Endothelial cell (in vitro differentiated cells): ENCODE measurements at regions not wholly inside any gene's neighbourhood (a gene's known extent, or its start where the extent isn't known, plus 50 kb on each side); places are given as distances from the start of the nearest gene placed in this dataset.

ENCODE experiments used
- DNase-seq: peaks from one replicate; pipeline ENCODE4 v3.0.0; 2021; ENCODE audit warnings: low spot score
- H3K27ac Mint-ChIP-seq: one replicate; pipeline ENCODE4 v1.8.0; 2021; ENCODE audit warnings: mixed read lengths, inconsistent platforms; ENCODE audit not compliant: unreplicated experiment
- H3K27me3 Mint-ChIP-seq: one replicate; pipeline ENCODE4 v1.8.0; 2021; ENCODE audit warnings: mild to moderate bottlenecking, moderate library complexity, mixed read lengths, inconsistent platforms; ENCODE audit not compliant: unreplicated experiment
- H3K36me3 Mint-ChIP-seq: one replicate; pipeline ENCODE4 v1.8.0; 2021; ENCODE audit warnings: mild to moderate bottlenecking, low read depth, mixed read lengths, inconsistent platforms; ENCODE audit not compliant: unreplicated experiment
- H3K4me1 Mint-ChIP-seq: one replicate; pipeline ENCODE4 v1.8.0; 2021; ENCODE audit warnings: mild to moderate bottlenecking, mixed read lengths, inconsistent platforms; ENCODE audit not compliant: unreplicated experiment
- H3K4me3 Mint-ChIP-seq: one replicate; pipeline ENCODE4 v1.8.0; 2021; ENCODE audit warnings: mild to moderate bottlenecking, mixed read lengths, inconsistent platforms; ENCODE audit not compliant: unreplicated experiment
- H3K9me3 Mint-ChIP-seq: one replicate; pipeline ENCODE4 v1.8.0; 2021; ENCODE audit warnings: mixed read lengths, inconsistent platforms; ENCODE audit not compliant: unreplicated experiment
- TF ChIP-seq, protein P1 (sequence below): fragments of 200-600 bp; sonication (generic); IDR thresholded peaks from one replicate; pipeline ENCODE4 v1.5.0; 2021; ENCODE audit warnings: antibody characterized with exemption; ENCODE audit not compliant: unreplicated experiment

DNA sequence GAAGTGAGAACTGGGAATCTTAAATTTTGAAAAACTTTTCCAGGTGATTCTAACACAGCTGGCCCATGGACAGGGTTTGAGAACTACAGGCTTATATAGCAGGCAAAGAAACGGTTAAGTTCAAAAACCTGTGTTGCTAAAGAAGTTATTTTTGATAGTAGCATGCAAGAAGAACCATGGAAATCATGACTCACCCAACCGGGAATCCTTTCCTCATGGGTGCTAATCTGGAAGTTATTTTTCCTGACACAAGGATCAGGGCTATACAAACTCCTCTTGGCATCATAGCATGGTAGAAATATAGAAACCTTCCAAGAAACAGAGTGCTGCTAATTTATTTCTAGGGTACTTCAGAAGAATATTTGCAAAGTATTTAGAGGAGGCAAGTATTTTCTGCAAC is 588.7 kb downstream of the CCER1 start:
- H3K4me3 Mint-ChIP-seq, result no peak overlapping the region
- TF ChIP-seq, protein P1, sequence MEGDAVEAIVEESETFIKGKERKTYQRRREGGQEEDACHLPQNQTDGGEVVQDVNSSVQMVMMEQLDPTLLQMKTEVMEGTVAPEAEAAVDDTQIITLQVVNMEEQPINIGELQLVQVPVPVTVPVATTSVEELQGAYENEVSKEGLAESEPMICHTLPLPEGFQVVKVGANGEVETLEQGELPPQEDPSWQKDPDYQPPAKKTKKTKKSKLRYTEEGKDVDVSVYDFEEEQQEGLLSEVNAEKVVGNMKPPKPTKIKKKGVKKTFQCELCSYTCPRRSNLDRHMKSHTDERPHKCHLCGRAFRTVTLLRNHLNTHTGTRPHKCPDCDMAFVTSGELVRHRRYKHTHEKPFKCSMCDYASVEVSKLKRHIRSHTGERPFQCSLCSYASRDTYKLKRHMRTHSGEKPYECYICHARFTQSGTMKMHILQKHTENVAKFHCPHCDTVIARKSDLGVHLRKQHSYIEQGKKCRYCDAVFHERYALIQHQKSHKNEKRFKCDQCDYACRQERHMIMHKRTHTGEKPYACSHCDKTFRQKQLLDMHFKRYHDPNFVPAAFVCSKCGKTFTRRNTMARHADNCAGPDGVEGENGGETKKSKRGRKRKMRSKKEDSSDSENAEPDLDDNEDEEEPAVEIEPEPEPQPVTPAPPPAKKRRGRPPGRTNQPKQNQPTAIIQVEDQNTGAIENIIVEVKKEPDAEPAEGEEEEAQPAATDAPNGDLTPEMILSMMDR, result no peak
- H3K36me3 Mint-ChIP-seq, result no peaks in the 10 kb centered on the region
- no peak overlapping the region for H3K27ac Mint-ChIP-seq
- H3K4me1 Mint-ChIP-seq, result no peaks in the 10 kb centered on the region
- H3K9me3 Mint-ChIP-seq, result no peaks in the 10 kb centered on the region
- peaks cover 2% of the 10 kb centered on the region for H3K27me3 Mint-ChIP-seq
- DNase-seq, result no peak

DNA sequence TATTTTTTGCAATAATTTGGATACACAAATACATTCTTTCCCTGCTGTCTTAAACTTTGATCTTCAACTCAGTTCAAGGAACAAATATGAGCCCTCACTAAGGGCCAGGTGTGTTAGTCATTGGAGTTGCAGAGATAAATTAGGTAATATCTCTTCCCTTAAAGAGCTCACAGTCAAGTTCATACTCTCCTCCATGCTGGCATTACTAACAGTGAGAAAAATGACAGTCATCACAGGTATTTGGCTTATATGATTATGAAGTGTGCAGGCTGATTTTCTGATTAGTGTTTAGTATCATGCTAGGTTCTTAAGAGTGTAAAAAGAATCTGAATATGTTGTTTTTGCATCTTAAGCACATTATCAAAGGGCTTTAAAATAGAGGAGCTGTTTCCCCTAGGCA is 594.7 kb downstream of the CCER1 start:
- H3K9me3 Mint-ChIP-seq, result no peaks in the 10 kb centered on the region
- H3K27me3 Mint-ChIP-seq, result no peaks in the 10 kb centered on the region
- no peak overlapping the region for H3K27ac Mint-ChIP-seq
- DNase-seq, result no peak
- TF ChIP-seq, protein P1, result no peak
- H3K4me1 Mint-ChIP-seq, result peaks cover 19% of the 10 kb centered on the region
- no peak overlapping the region for H3K4me3 Mint-ChIP-seq
- H3K36me3 Mint-ChIP-seq, result no peaks in the 10 kb centered on the region

DNA sequence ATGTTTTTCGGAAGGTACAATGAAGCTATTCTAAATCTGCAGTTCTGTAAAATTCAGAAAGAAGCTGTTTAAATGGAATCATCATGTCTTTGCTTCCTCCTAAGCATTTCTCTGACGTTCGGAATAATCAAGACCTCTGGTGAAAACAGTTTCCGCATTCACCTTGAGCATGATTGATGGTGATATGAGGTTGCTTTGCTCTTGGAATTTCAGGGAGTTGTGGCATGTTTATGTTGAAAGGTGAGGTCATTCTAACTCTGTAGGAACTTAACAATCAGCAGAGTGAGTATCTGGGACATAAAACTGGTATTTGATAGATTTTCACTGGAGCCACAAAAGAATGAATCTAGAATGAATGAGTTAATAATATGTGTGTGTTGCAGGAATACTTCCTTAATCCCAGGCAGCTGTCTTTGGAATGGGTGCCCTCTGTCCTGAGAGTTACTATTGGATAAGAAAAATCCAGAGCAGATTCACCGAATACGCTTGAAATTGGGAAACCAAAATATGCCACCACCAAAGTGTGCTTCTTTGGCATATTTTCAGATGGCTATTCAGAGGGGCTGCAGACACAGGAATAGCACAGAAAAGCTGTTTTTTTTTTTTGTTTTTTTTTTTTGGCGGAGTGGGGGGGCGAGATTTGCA is 599.1 kb downstream of the CCER1 start:
- Mint-ChIP-seq H3K4me1 (peaks cover 24% of the 10 kb centered on the region), H3K27ac (no peak overlapping the region), H3K36me3 (no peaks in the 10 kb centered on the region), H3K27me3 (no peaks in the 10 kb centered on the region), H3K9me3 (no peaks in the 10 kb centered on the region), H3K4me3 (no peak overlapping the region)
- TF ChIP-seq, protein P1, result no peak
- no peak for DNase-seq

DNA sequence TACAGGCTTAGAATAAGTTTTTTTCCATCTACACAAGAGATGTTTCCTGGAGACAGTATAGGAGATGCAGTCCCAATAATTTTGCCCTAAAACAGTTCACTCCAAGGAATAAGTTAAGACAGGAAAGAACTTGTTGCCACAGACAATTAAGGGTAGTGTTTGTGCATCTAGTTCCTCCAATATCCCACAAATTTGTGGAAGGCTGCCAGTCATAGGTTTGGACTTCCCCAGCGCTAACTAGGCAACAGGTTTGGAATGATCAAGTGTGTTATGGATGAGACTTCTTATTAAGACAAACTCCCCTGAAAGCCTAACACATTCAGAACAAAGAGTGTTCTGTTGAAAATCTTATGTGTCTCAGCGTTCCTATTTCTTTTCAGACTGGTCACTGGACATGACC is 611.0 kb downstream of the CCER1 start:
- Mint-ChIP-seq H3K4me1 (peaks cover 4% of the 10 kb centered on the region), H3K36me3 (no peaks in the 10 kb centered on the region)
- no peak for DNase-seq

DNA sequence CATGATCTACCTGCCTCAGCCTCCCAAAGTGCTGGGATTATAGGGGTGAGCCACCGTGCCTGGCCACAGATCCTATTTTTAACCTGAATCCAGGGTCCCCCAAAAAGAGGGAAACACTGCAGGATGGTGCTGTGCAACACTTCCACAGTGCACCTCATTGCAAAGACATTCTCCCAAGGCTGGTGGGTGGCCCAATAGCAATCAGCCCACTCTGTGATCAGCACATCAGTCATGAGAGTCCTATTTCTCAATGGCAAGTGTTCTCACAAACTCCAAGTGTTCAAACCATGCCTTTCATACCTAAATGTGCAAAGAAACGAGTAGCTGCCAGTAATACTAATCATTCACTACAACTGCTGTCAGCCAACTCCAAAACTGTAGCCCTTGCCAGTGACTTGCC is 612.9 kb downstream of the CCER1 start:
- H3K27ac Mint-ChIP-seq, result no peak overlapping the region
- H3K36me3 Mint-ChIP-seq, result no peaks in the 10 kb centered on the region
- H3K9me3 Mint-ChIP-seq, result no peaks in the 10 kb centered on the region
- H3K27me3 Mint-ChIP-seq, result no peaks in the 10 kb centered on the region
- no peak overlapping the region for H3K4me3 Mint-ChIP-seq
- peaks cover 3% of the 10 kb centered on the region for H3K4me1 Mint-ChIP-seq
- TF ChIP-seq, protein P1, result no peak
- no peak for DNase-seq

More for the DNA sequence above, 611.0 kb downstream of the CCER1 start:
- H3K27ac Mint-ChIP-seq, result no peak overlapping the region
- no peak overlapping the region for H3K4me3 Mint-ChIP-seq
- no peaks in the 10 kb centered on the region for H3K27me3 Mint-ChIP-seq
- TF ChIP-seq, protein P1, result no peak
- no peaks in the 10 kb centered on the region for H3K9me3 Mint-ChIP-seq
